ENCODE measurements at regions not wholly inside any gene's neighbourhood (a gene's known extent, or its start where the extent isn't known, plus 50 kb on each side); places are given as distances from the start of the nearest gene placed in this dataset.

GRCh38 chr3:81041331-81041730 is 720.1 kb downstream of the GBE1 start:
- no peak for DNase-seq

- no peak for DNase-seq
Measured at GRCh38 chr3:81040107-81040506, 721.3 kb downstream of the GBE1 start.

- DNase-seq: no peak
Measured at GRCh38 chr3:81033684-81034083, 727.8 kb downstream of the GBE1 start.

GRCh38 chr3:81033185-81033584 is 728.3 kb downstream of the GBE1 start:
- no peak for DNase-seq

GRCh38 chr3:81029861-81030260 is 731.6 kb downstream of the GBE1 start:
- DNase-seq: no peak

GRCh38 chr3:81027344-81027743 is 734.1 kb downstream of the GBE1 start:
- no peak for DNase-seq

- no peak for DNase-seq
Measured at GRCh38 chr3:81024560-81024959, 736.9 kb downstream of the GBE1 start.

GRCh38 chr3:81022339-81022738 is 739.1 kb downstream of the GBE1 start:
- DNase-seq: no peak

GRCh38 chr3:81013360-81013759 is 748.1 kb downstream of the GBE1 start:
- DNase-seq: no peak

- no peak for DNase-seq
Measured at GRCh38 chr3:81005992-81006391, 755.5 kb downstream of the GBE1 start.

GRCh38 chr3:81003817-81004216 is 757.6 kb downstream of the GBE1 start:
- no peak for DNase-seq

- DNase-seq: no peak
Measured at GRCh38 chr3:81003008-81003645, 758.3 kb downstream of the GBE1 start.

- no peak for DNase-seq
Measured at GRCh38 chr3:80999481-80999880, 762.0 kb downstream of the GBE1 start.

GRCh38 chr3:80998022-80998421 is 763.4 kb downstream of the GBE1 start:
- DNase-seq: no peak

GRCh38 chr3:80997622-80998021 is 763.8 kb downstream of the GBE1 start:
- DNase-seq: no peak

GRCh38 chr3:80994767-80995166 is 766.7 kb downstream of the GBE1 start:
- no peak for DNase-seq

GRCh38 chr3:80994085-80994665 is 767.3 kb downstream of the GBE1 start:
- no peak for DNase-seq

GRCh38 chr3:80993241-80993945 is 768.1 kb downstream of the GBE1 start:
- no peak for DNase-seq

GRCh38 chr3:80983753-80984152 is 777.7 kb downstream of the GBE1 start:
- no peak for DNase-seq

- no peak for DNase-seq
Measured at GRCh38 chr3:80978216-80978969, 783.1 kb downstream of the GBE1 start.

GRCh38 chr3:80970292-80970691 is 791.2 kb downstream of the GBE1 start:
- DNase-seq: no peak

GRCh38 chr3:80929576-80929975 is 831.9 kb downstream of the GBE1 start:
- DNase-seq: no peak

GRCh38 chr3:80914854-80915253 is 846.6 kb downstream of the GBE1 start:
- DNase-seq: no peak

- DNase-seq: no peak
Measured at GRCh38 chr3:80898211-80898610, 863.2 kb downstream of the GBE1 start.
